ENCODE measurements at regions not wholly inside any gene's neighbourhood (a gene's known extent, or its start where the extent isn't known, plus 50 kb on each side); places are given as distances from the start of the nearest gene placed in this dataset.
"Not testable (repeated sequence)": the region's sequence is repeated elsewhere in the genome, so short reads cannot be mapped to it uniquely, and the experiment has no call there.

- not testable (repeated sequence) for DNase-seq (ENCODE audit: low read depth in 2 of 2)
These were observed 101.9 kb upstream of the SEC22B start for GRCh38 chr1:120278259-120278610.

- not testable (repeated sequence) for DNase-seq (ENCODE audit: low read depth in 2 of 2)
These were observed 101.3 kb upstream of the SEC22B start for GRCh38 chr1:120277428-120278258.

GRCh38 chr1:120276710-120277109 is 100.4 kb upstream of the SEC22B start:
- DNase-seq (ENCODE audit: low read depth in 2 of 2), result not testable (repeated sequence)

GRCh38 chr1:120274438-120274837 is 98.1 kb upstream of the SEC22B start:
- DNase-seq (ENCODE audit: low read depth in 2 of 2), result not testable (repeated sequence)

GRCh38 chr1:120273363-120273762 is 97.0 kb upstream of the SEC22B start:
- not testable (repeated sequence) for DNase-seq (ENCODE audit: low read depth in 2 of 2)

GRCh38 chr1:120272242-120272641 is 95.9 kb upstream of the SEC22B start:
- DNase-seq (ENCODE audit: low read depth in 2 of 2), result not testable (repeated sequence)

GRCh38 chr1:120271561-120272221 is 95.4 kb upstream of the SEC22B start:
- DNase-seq (ENCODE audit: low read depth in 2 of 2), result not testable (repeated sequence)

- DNase-seq (ENCODE audit: low read depth in 2 of 2), result not testable (repeated sequence)
These were observed 91.7 kb upstream of the SEC22B start for GRCh38 chr1:120267894-120268551.

GRCh38 chr1:120264564-120264963 is 88.2 kb upstream of the SEC22B start:
- DNase-seq (ENCODE audit: low read depth in 2 of 2), result not testable (repeated sequence)

- not testable (repeated sequence) for DNase-seq (ENCODE audit: low read depth in 2 of 2)
These were observed 86.8 kb upstream of the SEC22B start for GRCh38 chr1:120262791-120263751.

- DNase-seq (ENCODE audit: low read depth in 2 of 2), result not testable (repeated sequence)
These were observed 81.4 kb upstream of the SEC22B start for GRCh38 chr1:120257778-120258105.

GRCh38 chr1:120257064-120257777 is 80.9 kb upstream of the SEC22B start:
- DNase-seq (ENCODE audit: low read depth in 2 of 2), result not testable (repeated sequence)

- DNase-seq (ENCODE audit: low read depth in 2 of 2), result not testable (repeated sequence)
These were observed 74.4 kb upstream of the SEC22B start for GRCh38 chr1:120250756-120251155.

GRCh38 chr1:120248726-120249427 is 72.6 kb upstream of the SEC22B start:
- not testable (repeated sequence) for DNase-seq (ENCODE audit: low read depth in 2 of 2)

GRCh38 chr1:120248203-120248602 is 71.9 kb upstream of the SEC22B start:
- DNase-seq (ENCODE audit: low read depth in 2 of 2), result not testable (repeated sequence)

GRCh38 chr1:120243867-120244266 is 67.5 kb upstream of the SEC22B start:
- DNase-seq (ENCODE audit: low read depth in 2 of 2), result not testable (repeated sequence)

- not testable (repeated sequence) for DNase-seq (ENCODE audit: low read depth in 2 of 2)
These were observed 66.3 kb upstream of the SEC22B start for GRCh38 chr1:120242582-120242981.

- DNase-seq (ENCODE audit: low read depth in 2 of 2), result not testable (repeated sequence)
These were observed 65.5 kb upstream of the SEC22B start for GRCh38 chr1:120241868-120242267.

GRCh38 chr1:120240181-120240580 is 63.9 kb upstream of the SEC22B start:
- DNase-seq (ENCODE audit: low read depth in 2 of 2), result not testable (repeated sequence)

- not testable (repeated sequence) for DNase-seq (ENCODE audit: low read depth in 2 of 2)
These were observed 63.0 kb upstream of the SEC22B start for GRCh38 chr1:120239351-120239750.
